ENCODE measurements at regions not wholly inside any gene's neighbourhood (a gene's known extent, or its start where the extent isn't known, plus 50 kb on each side); places are given as distances from the start of the nearest gene placed in this dataset.

DNA sequence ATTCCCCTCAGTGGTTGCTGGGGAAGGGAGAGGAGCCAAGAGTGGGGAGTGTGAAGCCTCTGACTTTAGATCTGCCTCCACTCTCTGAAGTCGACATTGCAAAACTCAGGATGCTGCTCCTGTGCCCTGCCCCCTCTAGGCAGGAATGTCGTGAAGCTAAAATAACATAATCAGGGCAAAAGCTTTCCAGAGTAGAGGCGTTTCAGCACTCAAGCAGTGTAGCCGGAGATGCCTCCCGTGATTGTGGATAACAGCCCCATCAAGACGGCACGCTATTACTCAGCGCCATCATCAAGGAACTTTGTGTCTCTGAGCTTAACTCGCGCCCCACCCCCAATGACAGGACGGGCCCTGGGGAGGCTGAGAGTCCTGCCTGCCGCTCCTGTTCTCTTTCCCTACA, 60.0 kb downstream of the FBXO2 start (continued):
- TF ChIP-seq, protein P1, sequence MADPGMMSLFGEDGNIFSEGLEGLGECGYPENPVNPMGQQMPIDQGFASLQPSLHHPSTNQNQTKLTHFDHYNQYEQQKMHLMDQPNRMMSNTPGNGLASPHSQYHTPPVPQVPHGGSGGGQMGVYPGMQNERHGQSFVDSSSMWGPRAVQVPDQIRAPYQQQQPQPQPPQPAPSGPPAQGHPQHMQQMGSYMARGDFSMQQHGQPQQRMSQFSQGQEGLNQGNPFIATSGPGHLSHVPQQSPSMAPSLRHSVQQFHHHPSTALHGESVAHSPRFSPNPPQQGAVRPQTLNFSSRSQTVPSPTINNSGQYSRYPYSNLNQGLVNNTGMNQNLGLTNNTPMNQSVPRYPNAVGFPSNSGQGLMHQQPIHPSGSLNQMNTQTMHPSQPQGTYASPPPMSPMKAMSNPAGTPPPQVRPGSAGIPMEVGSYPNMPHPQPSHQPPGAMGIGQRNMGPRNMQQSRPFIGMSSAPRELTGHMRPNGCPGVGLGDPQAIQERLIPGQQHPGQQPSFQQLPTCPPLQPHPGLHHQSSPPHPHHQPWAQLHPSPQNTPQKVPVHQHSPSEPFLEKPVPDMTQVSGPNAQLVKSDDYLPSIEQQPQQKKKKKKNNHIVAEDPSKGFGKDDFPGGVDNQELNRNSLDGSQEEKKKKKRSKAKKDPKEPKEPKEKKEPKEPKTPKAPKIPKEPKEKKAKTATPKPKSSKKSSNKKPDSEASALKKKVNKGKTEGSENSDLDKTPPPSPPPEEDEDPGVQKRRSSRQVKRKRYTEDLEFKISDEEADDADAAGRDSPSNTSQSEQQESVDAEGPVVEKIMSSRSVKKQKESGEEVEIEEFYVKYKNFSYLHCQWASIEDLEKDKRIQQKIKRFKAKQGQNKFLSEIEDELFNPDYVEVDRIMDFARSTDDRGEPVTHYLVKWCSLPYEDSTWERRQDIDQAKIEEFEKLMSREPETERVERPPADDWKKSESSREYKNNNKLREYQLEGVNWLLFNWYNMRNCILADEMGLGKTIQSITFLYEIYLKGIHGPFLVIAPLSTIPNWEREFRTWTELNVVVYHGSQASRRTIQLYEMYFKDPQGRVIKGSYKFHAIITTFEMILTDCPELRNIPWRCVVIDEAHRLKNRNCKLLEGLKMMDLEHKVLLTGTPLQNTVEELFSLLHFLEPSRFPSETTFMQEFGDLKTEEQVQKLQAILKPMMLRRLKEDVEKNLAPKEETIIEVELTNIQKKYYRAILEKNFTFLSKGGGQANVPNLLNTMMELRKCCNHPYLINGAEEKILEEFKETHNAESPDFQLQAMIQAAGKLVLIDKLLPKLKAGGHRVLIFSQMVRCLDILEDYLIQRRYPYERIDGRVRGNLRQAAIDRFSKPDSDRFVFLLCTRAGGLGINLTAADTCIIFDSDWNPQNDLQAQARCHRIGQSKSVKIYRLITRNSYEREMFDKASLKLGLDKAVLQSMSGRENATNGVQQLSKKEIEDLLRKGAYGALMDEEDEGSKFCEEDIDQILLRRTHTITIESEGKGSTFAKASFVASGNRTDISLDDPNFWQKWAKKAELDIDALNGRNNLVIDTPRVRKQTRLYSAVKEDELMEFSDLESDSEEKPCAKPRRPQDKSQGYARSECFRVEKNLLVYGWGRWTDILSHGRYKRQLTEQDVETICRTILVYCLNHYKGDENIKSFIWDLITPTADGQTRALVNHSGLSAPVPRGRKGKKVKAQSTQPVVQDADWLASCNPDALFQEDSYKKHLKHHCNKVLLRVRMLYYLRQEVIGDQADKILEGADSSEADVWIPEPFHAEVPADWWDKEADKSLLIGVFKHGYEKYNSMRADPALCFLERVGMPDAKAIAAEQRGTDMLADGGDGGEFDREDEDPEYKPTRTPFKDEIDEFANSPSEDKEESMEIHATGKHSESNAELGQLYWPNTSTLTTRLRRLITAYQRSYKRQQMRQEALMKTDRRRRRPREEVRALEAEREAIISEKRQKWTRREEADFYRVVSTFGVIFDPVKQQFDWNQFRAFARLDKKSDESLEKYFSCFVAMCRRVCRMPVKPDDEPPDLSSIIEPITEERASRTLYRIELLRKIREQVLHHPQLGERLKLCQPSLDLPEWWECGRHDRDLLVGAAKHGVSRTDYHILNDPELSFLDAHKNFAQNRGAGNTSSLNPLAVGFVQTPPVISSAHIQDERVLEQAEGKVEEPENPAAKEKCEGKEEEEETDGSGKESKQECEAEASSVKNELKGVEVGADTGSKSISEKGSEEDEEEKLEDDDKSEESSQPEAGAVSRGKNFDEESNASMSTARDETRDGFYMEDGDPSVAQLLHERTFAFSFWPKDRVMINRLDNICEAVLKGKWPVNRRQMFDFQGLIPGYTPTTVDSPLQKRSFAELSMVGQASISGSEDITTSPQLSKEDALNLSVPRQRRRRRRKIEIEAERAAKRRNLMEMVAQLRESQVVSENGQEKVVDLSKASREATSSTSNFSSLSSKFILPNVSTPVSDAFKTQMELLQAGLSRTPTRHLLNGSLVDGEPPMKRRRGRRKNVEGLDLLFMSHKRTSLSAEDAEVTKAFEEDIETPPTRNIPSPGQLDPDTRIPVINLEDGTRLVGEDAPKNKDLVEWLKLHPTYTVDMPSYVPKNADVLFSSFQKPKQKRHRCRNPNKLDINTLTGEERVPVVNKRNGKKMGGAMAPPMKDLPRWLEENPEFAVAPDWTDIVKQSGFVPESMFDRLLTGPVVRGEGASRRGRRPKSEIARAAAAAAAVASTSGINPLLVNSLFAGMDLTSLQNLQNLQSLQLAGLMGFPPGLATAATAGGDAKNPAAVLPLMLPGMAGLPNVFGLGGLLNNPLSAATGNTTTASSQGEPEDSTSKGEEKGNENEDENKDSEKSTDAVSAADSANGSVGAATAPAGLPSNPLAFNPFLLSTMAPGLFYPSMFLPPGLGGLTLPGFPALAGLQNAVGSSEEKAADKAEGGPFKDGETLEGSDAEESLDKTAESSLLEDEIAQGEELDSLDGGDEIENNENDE (IDR thresholded peaks at IDR 0.05; ENCODE audit: insufficient replicate concordance, low read length), result no peak
- peak; percentile 40 for TF ChIP-seq ASH2L (IDR thresholded peaks at IDR 0.05; ENCODE audit: low read length)
- no peak for TF ChIP-seq SUZ12 (IDR thresholded peaks at IDR 0.05; ENCODE audit: low read length)
- TF ChIP-seq SIN3A (conservative IDR thresholded peaks at IDR 0.05 in 1 of 2, IDR thresholded peaks at IDR 0.05 in 1 of 2; ENCODE audit: low read depth in 1 of 2, low read length in 2 of 2), result 0 out of 4 replicates have a peak, but pooled peaks of 1 of the 2 experiments have one; percentile 54
- TF ChIP-seq, protein P2, sequence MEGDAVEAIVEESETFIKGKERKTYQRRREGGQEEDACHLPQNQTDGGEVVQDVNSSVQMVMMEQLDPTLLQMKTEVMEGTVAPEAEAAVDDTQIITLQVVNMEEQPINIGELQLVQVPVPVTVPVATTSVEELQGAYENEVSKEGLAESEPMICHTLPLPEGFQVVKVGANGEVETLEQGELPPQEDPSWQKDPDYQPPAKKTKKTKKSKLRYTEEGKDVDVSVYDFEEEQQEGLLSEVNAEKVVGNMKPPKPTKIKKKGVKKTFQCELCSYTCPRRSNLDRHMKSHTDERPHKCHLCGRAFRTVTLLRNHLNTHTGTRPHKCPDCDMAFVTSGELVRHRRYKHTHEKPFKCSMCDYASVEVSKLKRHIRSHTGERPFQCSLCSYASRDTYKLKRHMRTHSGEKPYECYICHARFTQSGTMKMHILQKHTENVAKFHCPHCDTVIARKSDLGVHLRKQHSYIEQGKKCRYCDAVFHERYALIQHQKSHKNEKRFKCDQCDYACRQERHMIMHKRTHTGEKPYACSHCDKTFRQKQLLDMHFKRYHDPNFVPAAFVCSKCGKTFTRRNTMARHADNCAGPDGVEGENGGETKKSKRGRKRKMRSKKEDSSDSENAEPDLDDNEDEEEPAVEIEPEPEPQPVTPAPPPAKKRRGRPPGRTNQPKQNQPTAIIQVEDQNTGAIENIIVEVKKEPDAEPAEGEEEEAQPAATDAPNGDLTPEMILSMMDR (IDR thresholded peaks at IDR 0.05; ENCODE audit: control extremely low read depth in 1 of 3, insufficient read depth in 1 of 3, low read depth in 1 of 3, low read length in 3 of 3), result peak; percentile 46 to 70 (median 54)
- peak; percentile 99 for TF ChIP-seq TEAD4 (IDR thresholded peaks at IDR 0.05; ENCODE audit: low read depth, low read length)
- TF ChIP-seq BRCA1 (IDR thresholded peaks at IDR 0.05; ENCODE audit: low read depth, low read length), result no peak
- peak; percentile 84 for TF ChIP-seq CEBPB (IDR thresholded peaks at IDR 0.05; ENCODE audit: low read depth, low read length)
- TF ChIP-seq NANOG (IDR thresholded peaks at IDR 0.05; ENCODE audit: insufficient read depth, low read depth, low read length, poor library complexity, severe bottlenecking), result peak; percentile 22

Data from H1 (cell line).